ENCODE measurements at regions not wholly inside any gene's neighbourhood (a gene's known extent, or its start where the extent isn't known, plus 50 kb on each side); places are given as distances from the start of the nearest gene placed in this dataset.

DNA sequence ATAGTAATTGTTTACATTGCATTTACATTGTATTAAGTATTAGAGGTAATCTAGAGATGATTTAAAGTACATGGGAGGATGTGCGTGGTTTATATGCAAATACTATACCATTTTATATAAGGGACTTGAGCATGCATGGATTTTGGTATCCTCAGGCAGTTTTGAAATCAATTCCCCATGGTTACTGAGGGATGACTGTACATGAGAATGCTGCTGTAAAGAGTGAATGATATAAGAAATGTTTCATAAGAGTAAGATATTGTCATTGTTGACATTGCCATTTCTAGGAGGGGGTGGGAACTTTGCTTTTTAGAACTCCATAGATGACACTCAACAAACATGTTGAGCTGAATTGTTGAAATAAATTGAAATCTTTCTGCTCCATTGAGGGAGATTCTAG lies 185.0 kb downstream of the SEMA6A start:
- Histone ChIP-seq H3K36me3 (ENCODE audit: insufficient read depth) (no peaks in the 10 kb centered on the region), H3K4me3 (ENCODE audit: low read depth, low read length) (no peak overlapping the region), H3K27ac (ENCODE audit: low read depth) (no peak overlapping the region), H3K4me1 (ENCODE audit: insufficient read depth) (no peaks in the 10 kb centered on the region)
- 96% methylated on average over 1 of the region's 1 CpG for WGBS
- DNase-seq (ENCODE audit: extremely low spot score), result no peak

DNA sequence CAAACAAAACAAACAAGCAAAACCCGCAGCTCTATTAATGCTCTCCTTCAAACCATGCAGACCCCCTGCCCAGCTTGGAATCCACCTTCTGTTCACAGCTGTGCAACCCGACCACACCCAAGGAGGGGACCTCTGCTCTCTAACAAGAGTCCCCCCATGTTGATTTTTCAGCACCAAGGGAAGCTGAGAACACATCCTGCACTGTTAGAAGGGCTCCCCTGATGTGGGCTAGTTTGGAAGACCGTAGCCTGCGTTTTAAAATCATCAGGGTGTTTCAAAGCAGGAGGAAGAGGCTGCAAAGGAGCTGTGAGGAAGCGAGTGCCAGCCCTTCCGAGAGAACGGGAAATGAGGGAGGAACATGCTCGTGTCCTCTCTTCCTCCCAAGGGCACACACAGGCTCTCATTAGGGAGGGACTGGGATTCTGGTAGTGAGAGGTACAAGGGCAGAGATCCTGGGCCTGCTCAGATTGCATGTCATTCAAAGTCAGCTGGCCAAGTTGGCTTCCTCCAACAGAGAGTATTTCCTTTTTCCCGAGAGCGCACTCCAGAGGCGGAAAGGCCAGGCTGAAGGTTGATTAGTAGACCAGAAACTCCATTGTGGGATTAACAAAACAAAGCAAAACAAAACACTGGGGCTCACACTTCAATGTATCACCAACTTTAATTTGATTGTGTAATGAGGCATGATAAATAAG lies 185.9 kb downstream of the SEMA6A start:
- no peak overlapping the region for H3K27ac ChIP-seq (ENCODE audit: low read depth)
- no peak overlapping the region for H3K4me3 ChIP-seq (ENCODE audit: low read depth, low read length)
- H3K4me1 ChIP-seq (ENCODE audit: insufficient read depth), result no peaks in the 10 kb centered on the region
- no peaks in the 10 kb centered on the region for H3K36me3 ChIP-seq (ENCODE audit: insufficient read depth)
- no peak for DNase-seq (ENCODE audit: extremely low spot score)
- WGBS, result 85% methylated on average over 11 of the region's 11 CpGs

DNA sequence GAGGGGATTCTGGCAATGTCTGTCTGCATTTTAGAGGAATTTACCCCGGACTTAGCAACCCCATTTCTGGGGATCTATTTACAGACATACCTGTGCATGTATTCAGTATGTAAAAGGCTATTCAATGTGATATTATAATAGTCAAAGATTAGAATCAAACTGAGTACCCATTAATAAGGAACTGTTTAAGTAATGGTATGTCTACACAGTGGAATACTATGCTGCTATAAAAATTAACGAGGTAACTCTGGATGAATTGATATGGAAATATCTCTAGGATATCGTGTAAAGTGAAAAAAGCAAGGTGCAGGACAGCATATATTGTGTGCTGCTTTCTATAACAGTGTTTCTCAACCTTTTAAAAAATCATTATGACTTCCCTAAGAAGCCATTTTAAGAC lies 186.9 kb downstream of the SEMA6A start:
- WGBS, result 96% methylated on average over 3 of the region's 3 CpGs
- no peak overlapping the region for H3K4me3 ChIP-seq (ENCODE audit: low read depth, low read length)
- DNase-seq (ENCODE audit: extremely low spot score), result no peak
- H3K36me3 ChIP-seq (ENCODE audit: insufficient read depth), result no peaks in the 10 kb centered on the region
- no peaks in the 10 kb centered on the region for H3K4me1 ChIP-seq (ENCODE audit: insufficient read depth)
- no peak overlapping the region for H3K27ac ChIP-seq (ENCODE audit: low read depth)

DNA sequence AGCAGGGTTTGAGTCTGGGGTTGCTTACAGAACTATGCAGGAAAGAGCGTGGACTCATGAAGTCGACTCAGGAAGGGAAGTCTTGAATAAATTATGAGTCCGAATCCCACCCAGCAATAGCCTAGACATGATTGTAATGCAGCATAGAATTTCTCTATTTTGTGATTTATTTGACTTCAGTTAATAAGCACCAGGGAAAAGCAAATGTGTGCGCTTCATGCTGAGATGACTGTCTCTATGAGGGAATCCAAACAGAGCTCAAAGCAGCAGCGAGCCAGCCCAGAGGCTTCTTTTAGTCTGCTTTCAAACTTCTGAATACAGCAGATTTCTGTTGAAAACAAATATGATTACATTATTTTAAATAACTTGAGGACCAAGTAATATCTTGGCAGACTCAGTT lies 188.0 kb downstream of the SEMA6A start:
- Histone ChIP-seq H3K4me3 (ENCODE audit: low read depth, low read length) (no peak overlapping the region), H3K27ac (ENCODE audit: low read depth) (no peak overlapping the region), H3K4me1 (ENCODE audit: insufficient read depth) (no peaks in the 10 kb centered on the region), H3K36me3 (ENCODE audit: insufficient read depth) (no peaks in the 10 kb centered on the region)
- WGBS, result 81% methylated on average over 5 of the region's 5 CpGs
- no peak for DNase-seq (ENCODE audit: extremely low spot score)

DNA sequence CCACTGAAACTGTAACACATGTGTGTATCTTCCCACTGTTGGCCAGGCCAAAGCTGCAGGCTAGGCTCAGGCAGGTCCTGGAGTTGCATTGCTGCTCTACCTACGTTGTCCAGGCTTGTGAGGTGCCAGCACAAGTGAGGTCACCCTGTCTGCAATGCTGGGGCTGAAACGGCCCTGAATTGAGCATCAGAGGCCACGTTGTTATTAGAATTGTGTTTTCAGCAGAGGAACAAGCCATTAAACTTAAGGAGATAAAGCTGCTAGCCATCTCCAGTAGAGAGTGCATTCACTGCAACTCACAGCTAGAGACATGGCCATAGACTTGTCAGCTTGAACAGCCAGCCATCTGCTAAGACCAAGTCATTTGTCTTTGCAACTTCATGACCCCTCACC lies 191.8 kb downstream of the SEMA6A start:
- DNase-seq (ENCODE audit: extremely low spot score), result no peak

DNA sequence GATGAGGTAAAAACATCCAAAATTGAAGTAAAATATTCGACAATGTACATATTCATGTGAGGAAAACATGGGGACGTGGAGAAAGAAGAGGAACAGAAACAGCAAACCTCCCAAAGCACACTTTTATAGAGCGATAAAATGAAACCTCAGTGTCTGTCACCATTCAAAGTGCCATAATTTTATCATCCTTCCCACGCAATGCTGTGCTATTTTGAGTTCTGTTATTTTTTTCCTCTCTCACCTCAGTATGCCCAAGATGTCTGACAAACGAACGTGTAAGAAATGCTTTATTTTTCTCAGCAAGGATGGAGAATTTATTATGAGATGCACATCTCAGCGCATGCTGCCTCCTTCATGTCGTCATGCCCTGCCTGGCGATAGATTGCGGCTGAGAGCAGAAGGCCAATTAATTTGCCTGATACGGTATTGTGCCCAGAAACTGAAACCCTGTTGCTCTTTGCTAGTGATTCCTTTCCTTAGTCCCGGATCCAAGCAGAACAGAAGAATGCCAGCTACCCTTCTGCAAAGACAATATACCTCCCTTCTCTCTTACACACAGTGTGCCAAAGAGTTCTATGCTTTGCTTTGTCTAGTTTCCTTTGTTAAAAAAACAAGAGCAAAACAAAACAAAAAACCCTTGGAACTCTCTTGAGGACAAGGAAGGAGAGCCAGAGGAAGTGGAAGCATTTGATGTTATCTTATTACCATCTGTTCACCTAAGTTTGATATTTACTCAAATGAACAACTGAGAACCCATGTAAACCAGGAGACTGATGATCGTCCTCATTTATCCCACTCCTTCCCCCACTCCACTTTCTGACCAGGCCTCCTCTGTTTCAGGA lies 192.4 kb downstream of the SEMA6A start:
- WGBS, result 86% methylated on average over 13 of the region's 13 CpGs
- no peak overlapping the region for H3K27ac ChIP-seq (ENCODE audit: low read depth)
- no peaks in the 10 kb centered on the region for H3K4me1 ChIP-seq (ENCODE audit: insufficient read depth)
- no peaks in the 10 kb centered on the region for H3K36me3 ChIP-seq (ENCODE audit: insufficient read depth)
- no peak overlapping the region for H3K4me3 ChIP-seq (ENCODE audit: low read depth, low read length)
- no peak for DNase-seq (ENCODE audit: extremely low spot score)

More for the DNA sequence above, 191.8 kb downstream of the SEMA6A start:
- H3K27ac ChIP-seq (ENCODE audit: low read depth), result no peak overlapping the region
- H3K36me3 ChIP-seq (ENCODE audit: insufficient read depth), result no peaks in the 10 kb centered on the region
- H3K4me1 ChIP-seq (ENCODE audit: insufficient read depth), result no peaks in the 10 kb centered on the region
- no peak overlapping the region for H3K4me3 ChIP-seq (ENCODE audit: low read depth, low read length)
- 43% methylated on average over 3 of the region's 3 CpGs for WGBS

DNA sequence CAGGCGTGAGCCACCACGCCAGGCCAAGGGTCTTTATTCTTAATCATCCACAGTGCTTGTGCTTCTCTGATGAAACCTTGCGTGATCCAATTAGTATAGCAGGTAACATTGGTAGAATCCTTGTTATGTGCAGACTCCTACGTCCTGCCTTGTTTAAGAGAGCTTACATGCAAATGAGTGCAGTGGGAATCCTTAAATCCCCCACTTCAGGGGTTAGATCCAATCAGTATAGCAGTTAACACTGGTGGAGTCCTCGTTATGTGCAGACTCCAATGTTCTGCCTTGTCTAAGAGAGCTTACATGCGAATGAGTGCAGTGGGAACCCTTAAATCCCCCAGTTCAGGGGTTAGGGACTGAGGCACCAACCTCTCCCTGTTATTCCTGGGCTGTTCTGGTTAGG lies 193.4 kb downstream of the SEMA6A start:
- 97% methylated on average over 6 of the region's 6 CpGs for WGBS
- Histone ChIP-seq H3K27ac (ENCODE audit: low read depth) (no peak overlapping the region), H3K4me3 (ENCODE audit: low read depth, low read length) (no peak overlapping the region), H3K4me1 (ENCODE audit: insufficient read depth) (no peaks in the 10 kb centered on the region), H3K36me3 (ENCODE audit: insufficient read depth) (no peaks in the 10 kb centered on the region)
- DNase-seq (ENCODE audit: extremely low spot score), result no peak

DNA sequence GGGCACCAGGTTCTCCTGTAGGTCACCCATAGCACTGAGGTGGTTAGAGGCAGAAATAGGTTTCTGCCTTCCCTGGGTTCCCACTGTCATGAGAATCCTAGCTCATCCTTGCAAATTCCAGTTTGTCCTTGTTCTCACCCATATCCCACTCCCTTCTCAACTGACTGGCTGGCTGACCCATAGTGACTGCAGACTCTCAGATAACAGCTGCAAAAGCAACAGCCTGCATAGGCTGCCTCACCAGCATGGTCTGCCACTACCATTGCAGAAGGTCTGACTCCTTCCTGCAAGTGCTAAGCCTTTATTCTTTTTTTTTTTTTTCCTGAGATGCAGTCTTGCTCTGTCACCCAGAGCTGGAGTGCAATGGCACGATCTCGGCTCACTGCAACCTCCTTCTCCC lies 194.0 kb downstream of the SEMA6A start:
- no peaks in the 10 kb centered on the region for H3K4me1 ChIP-seq (ENCODE audit: insufficient read depth)
- no peaks in the 10 kb centered on the region for H3K36me3 ChIP-seq (ENCODE audit: insufficient read depth)
- WGBS, result 96% methylated on average over 2 of the region's 2 CpGs
- H3K27ac ChIP-seq (ENCODE audit: low read depth), result no peak overlapping the region
- no peak for DNase-seq (ENCODE audit: extremely low spot score)
- no peak overlapping the region for H3K4me3 ChIP-seq (ENCODE audit: low read depth, low read length)

DNA sequence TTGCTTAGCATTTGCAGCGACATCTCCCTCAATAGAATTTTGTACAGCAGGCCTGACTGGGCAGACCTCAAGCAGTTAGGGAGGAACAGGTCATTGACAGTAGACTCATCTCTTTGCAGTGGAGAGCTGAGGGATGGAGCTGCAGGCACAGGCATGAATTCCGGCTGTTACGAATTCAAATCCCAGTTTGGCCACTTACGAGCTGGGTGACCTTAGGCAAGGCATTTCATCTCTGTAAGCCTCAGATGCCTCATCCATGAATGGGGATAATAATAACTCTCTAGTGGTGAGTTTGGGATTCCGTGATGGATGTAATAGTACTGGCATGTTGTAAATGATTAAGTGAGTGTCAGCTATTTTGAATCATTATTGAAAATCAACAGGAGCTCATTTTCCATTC lies 195.3 kb downstream of the SEMA6A start:
- 97% methylated on average over 5 of the region's 5 CpGs for WGBS
- no peak for DNase-seq (ENCODE audit: extremely low spot score)
- no peaks in the 10 kb centered on the region for H3K4me1 ChIP-seq (ENCODE audit: insufficient read depth)
- H3K4me3 ChIP-seq (ENCODE audit: low read depth, low read length), result no peak overlapping the region
- H3K27ac ChIP-seq (ENCODE audit: low read depth), result no peak overlapping the region
- H3K36me3 ChIP-seq (ENCODE audit: insufficient read depth), result no peaks in the 10 kb centered on the region

DNA sequence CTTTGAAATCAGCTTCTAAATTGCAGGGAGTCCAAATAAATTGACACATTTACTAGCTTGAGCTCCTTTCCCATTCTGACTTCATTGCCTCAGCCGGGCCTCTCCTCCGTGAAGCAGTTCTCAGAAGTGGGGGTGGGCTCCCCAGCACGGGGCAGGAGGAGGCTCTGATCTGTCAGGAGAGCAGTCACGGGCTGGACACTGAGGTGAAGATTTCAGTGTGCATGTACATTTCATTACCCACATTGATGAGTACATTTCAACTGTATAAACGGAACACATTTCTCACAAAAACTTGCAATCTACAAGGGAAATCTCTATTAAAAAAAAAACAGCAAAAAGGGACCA lies 195.9 kb downstream of the SEMA6A start:
- 72% methylated on average over 5 of the region's 5 CpGs for WGBS
- Histone ChIP-seq H3K27ac (ENCODE audit: low read depth) (no peak overlapping the region), H3K36me3 (ENCODE audit: insufficient read depth) (no peaks in the 10 kb centered on the region), H3K4me3 (ENCODE audit: low read depth, low read length) (no peak overlapping the region), H3K4me1 (ENCODE audit: insufficient read depth) (no peaks in the 10 kb centered on the region)
- DNase-seq (ENCODE audit: extremely low spot score), result no peak

DNA sequence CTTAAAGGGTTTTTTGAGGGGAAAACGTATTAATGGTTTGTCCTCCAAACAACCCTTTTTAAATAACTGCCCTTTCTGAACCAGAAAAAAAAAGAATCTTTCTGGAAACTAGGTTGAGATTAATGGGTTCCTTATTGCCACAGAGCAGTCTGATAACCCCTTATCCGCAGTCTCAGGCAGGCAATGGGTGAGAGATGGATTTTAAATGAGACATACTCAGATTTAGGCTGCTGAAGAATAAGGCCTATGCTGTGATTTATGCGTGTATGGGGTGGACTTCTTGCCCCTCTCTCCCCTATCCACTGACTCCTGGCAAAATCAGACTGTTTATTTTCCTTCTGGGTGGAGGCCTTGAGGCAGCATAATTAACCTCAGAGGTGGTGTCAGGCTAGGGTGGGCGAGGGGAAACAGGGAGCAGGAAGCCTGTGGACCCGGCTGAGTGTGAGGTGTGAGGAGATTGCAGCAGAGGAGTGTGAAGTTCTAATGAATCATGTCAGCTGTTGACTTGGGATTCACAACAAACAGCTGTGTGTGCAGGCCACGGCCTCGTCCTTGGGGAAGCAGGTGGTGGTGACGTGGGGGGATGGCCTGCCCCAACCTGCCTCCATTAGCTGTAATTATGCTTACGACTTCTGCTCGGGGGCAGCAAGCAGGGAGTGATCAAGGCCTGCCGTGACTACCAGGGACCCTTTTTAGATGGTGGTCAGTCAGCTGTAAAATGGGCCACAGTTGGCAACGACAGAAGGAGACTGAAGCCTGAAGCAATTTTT lies 196.4 kb downstream of the SEMA6A start:
- no peak overlapping the region for H3K4me3 ChIP-seq (ENCODE audit: low read depth, low read length)
- no peak for DNase-seq (ENCODE audit: extremely low spot score)
- H3K4me1 ChIP-seq (ENCODE audit: insufficient read depth), result no peaks in the 10 kb centered on the region
- no peaks in the 10 kb centered on the region for H3K36me3 ChIP-seq (ENCODE audit: insufficient read depth)
- WGBS, result 80% methylated on average over 12 of the region's 12 CpGs
- no peak overlapping the region for H3K27ac ChIP-seq (ENCODE audit: low read depth)

DNA sequence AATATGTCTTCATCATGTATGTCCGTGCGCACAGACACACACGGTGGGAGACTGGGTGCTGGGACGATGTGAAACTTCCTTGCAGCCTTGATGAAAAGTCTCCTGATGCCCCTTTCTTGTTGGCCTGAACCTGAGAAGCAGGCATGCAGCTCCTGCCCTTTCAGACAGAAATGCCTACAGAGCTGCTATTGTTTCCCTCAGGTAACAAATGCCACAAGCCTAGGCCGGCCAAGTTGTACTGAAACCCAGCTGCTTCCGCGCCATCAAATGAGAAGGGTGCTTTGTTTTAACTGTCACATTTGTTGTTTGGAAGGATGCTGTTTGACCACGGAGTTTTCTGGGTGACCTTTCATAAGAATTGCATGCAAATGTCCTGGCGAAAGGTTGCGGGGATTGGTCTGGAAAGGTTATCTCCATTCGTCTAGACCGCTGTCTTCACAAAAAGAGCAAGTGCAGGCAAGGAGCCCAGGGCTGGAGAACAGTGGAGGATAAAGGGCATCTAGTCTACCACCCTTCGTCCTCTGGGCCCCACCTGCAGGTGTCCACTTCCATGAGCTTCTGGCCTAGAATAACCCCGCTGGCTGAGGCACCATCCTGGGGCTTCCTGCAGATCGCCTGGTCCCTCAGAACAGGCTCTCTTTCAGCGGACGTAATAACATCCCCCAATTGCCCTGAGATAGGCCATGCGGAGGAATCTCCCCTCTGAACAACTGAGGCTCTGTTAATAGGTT lies 197.2 kb downstream of the SEMA6A start:
- no peaks in the 10 kb centered on the region for H3K36me3 ChIP-seq (ENCODE audit: insufficient read depth)
- no peak for DNase-seq (ENCODE audit: extremely low spot score)
- WGBS, result 91% methylated on average over 18 of the region's 18 CpGs
- H3K4me3 ChIP-seq (ENCODE audit: low read depth, low read length), result no peak overlapping the region
- H3K4me1 ChIP-seq (ENCODE audit: insufficient read depth), result no peaks in the 10 kb centered on the region
- H3K27ac ChIP-seq (ENCODE audit: low read depth), result no peak overlapping the region

DNA sequence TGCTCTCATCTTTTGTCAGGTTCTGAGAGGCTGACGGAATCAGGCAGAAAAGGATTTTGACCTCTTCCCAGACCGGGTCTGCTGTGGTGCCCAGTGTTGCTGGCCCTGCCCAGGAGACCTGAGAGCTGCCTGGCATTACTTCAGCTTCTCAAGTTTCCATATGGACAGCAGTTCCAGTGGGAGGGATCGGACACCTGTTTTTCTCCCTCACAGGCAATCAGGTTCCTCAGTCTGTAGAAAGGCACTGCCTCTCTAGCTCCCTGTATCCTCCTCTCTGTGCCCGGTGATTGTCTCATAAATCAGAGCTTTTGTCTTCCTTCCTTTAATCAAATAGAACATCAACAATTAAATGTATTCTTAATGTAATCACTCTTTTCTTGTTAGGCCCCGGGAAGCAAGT lies 198.7 kb downstream of the SEMA6A start:
- Histone ChIP-seq H3K4me1 (ENCODE audit: insufficient read depth) (no peaks in the 10 kb centered on the region), H3K27ac (ENCODE audit: low read depth) (no peak overlapping the region), H3K4me3 (ENCODE audit: low read depth, low read length) (no peak overlapping the region), H3K36me3 (ENCODE audit: insufficient read depth) (no peaks in the 10 kb centered on the region)
- WGBS, result 87% methylated on average over 5 of the region's 5 CpGs
- no peak for DNase-seq (ENCODE audit: extremely low spot score)

Measured in urinary bladder (tissue), 3 donors.